Chondrocyte (in vitro differentiated cells): ENCODE measurements at regions not wholly inside any gene's neighbourhood (a gene's known extent, or its start where the extent isn't known, plus 50 kb on each side); places are given as distances from the start of the nearest gene placed in this dataset.

Source experiments
- DNase-seq: peaks from one replicate; pipeline ENCODE4 v3.0.0; 2021; ENCODE audit warnings: mixed read lengths, low spot score
- H3K27ac Mint-ChIP-seq: one replicate; pipeline ENCODE4 v1.8.0; 2021; ENCODE audit warnings: mild to moderate bottlenecking, moderate library complexity, mixed read lengths; ENCODE audit not compliant: unreplicated experiment
- H3K27me3 Mint-ChIP-seq: 2 replicates; pipeline ENCODE4 v1.8.0; 2021; ENCODE audit warnings: low read depth, mixed read lengths
- H3K36me3 Mint-ChIP-seq: 2 replicates; pipeline ENCODE4 v1.8.0; 2021; ENCODE audit warnings: low read depth, mixed read lengths
- H3K4me1 Mint-ChIP-seq: 2 replicates; pipeline ENCODE4 v1.8.0; 2021; ENCODE audit warnings: low read depth, mild to moderate bottlenecking, mixed read lengths
- H3K4me3 Mint-ChIP-seq: one replicate; pipeline ENCODE4 v1.8.0; 2021; ENCODE audit warnings: mild to moderate bottlenecking, moderate library complexity, mixed read lengths; ENCODE audit not compliant: unreplicated experiment
- H3K9me3 Mint-ChIP-seq: 2 replicates; pipeline ENCODE4 v1.8.0; 2021; ENCODE audit warnings: low read depth, mixed read lengths
- CTCF ChIP-seq: fragments of 200-600 bp; sonication (generic); IDR thresholded peaks from 2 replicates; pipeline ENCODE4 v1.5.0; 2021; ENCODE audit warnings: antibody characterized with exemption, mild to moderate bottlenecking, moderate library complexity

- no peaks in the 10 kb centered on the region for H3K36me3 Mint-ChIP-seq
Measured at GRCh38 chr1:178644308-178645120, 80.5 kb upstream of the RALGPS2 start.

GRCh38 chr1:178645157-178645807, 79.8 kb upstream of the RALGPS2 start:
- Mint-ChIP-seq H3K4me1 (peaks cover 22% of the 10 kb centered on the region), H3K4me3 (no peak overlapping the region), H3K27me3 (no peaks in the 10 kb centered on the region), H3K9me3 (no peaks in the 10 kb centered on the region), H3K27ac (no peak overlapping the region), H3K36me3 (no peaks in the 10 kb centered on the region)
- no peak for DNase-seq
- no peak for TF ChIP-seq CTCF

More at GRCh38 chr1:178644308-178645120, 80.5 kb upstream of the RALGPS2 start:
- TF ChIP-seq CTCF, result no peak
- DNase-seq, result no peak
- no peak overlapping the region for H3K27ac Mint-ChIP-seq
- peaks cover 22% of the 10 kb centered on the region for H3K4me1 Mint-ChIP-seq
- H3K4me3 Mint-ChIP-seq, result no peak overlapping the region
- H3K27me3 Mint-ChIP-seq, result no peaks in the 10 kb centered on the region
- H3K9me3 Mint-ChIP-seq, result no peaks in the 10 kb centered on the region

- Mint-ChIP-seq H3K4me3 (no peak overlapping the region), H3K4me1 (peaks cover 22% of the 10 kb centered on the region), H3K27me3 (no peaks in the 10 kb centered on the region), H3K9me3 (no peaks in the 10 kb centered on the region), H3K27ac (no peak overlapping the region), H3K36me3 (no peaks in the 10 kb centered on the region)
- DNase-seq, result no peak
- no peak for TF ChIP-seq CTCF
Measured at GRCh38 chr1:178645808-178646200, 79.2 kb upstream of the RALGPS2 start.

DNA sequence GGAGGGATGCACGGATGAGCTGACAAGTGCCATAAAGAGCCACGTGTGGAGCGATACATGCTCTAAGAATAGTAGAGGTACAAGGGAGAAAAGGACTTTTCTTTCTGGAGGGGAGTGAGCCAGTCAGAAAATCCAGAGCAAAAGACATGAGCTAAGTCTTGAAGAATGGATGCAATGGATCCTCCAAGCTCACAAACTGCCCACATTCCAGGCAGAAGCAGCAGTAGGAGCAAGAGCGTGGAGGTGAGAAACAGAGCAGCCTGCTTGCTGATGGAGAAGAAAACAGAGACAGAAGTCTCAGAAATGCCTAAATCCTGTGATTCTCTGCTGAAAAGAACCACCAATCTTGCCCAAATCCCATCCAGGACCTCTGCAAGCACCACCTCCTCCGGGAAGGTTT, 78.2 kb upstream of the RALGPS2 start:
- H3K27me3 Mint-ChIP-seq, result no peaks in the 10 kb centered on the region
- no peak for TF ChIP-seq CTCF
- peaks cover 22% of the 10 kb centered on the region for H3K4me1 Mint-ChIP-seq
- no peak overlapping the region for H3K27ac Mint-ChIP-seq
- H3K36me3 Mint-ChIP-seq, result no peaks in the 10 kb centered on the region
- no peaks in the 10 kb centered on the region for H3K9me3 Mint-ChIP-seq
- no peak for DNase-seq
- no peak overlapping the region for H3K4me3 Mint-ChIP-seq

GRCh38 chr1:178648151-178648550, 76.9 kb upstream of the RALGPS2 start:
- H3K27me3 Mint-ChIP-seq, result no peaks in the 10 kb centered on the region
- H3K4me1 Mint-ChIP-seq, result peaks cover 22% of the 10 kb centered on the region
- TF ChIP-seq CTCF, result no peak
- H3K27ac Mint-ChIP-seq, result no peak overlapping the region
- H3K4me3 Mint-ChIP-seq, result no peak overlapping the region
- no peaks in the 10 kb centered on the region for H3K9me3 Mint-ChIP-seq
- no peaks in the 10 kb centered on the region for H3K36me3 Mint-ChIP-seq
- DNase-seq, result no peak
